Immature natural killer cell (primary cell): ENCODE measurements at regions not wholly inside any gene's neighbourhood (a gene's known extent, or its start where the extent isn't known, plus 50 kb on each side); places are given as distances from the start of the nearest gene placed in this dataset.
A peak's percentile ranks its signal among the peaks of the same experiment; 100 is the strongest.

ENCODE experiments used
- DNase-seq, 3 donors: peaks; one replicate each; pipeline ENCODE4 v3.0.0; 2022; ENCODE audit warnings: mixed read lengths in 1 of 3
- H3K27ac Mint-ChIP-seq, 6 donors: one replicate each; pipeline ENCODE4 v1.8.0; 2020; ENCODE audit warnings: mixed read lengths in 6 of 6, mild to moderate bottlenecking in 5 of 6, inconsistent platforms in 4 of 6, moderate library complexity in 3 of 6
- H3K27me3 Mint-ChIP-seq, 3 donors: one replicate each; pipeline ENCODE4 v1.8.0; 2020 to 2021; ENCODE audit warnings: low read depth in 3 of 3, mild to moderate bottlenecking in 3 of 3, mixed read lengths in 3 of 3, moderate library complexity in 3 of 3, inconsistent platforms in 1 of 3
- H3K36me3 Mint-ChIP-seq, 3 donors: one replicate each; pipeline ENCODE4 v1.8.0; 2020; ENCODE audit warnings: mixed read lengths in 3 of 3, inconsistent platforms in 2 of 3, mild to moderate bottlenecking in 2 of 3
- H3K4me1 Mint-ChIP-seq, 2 donors: one replicate each; pipeline ENCODE4 v1.8.0; 2020; ENCODE audit warnings: inconsistent platforms in 2 of 2, mild to moderate bottlenecking in 2 of 2, mixed read lengths in 2 of 2, moderate library complexity in 1 of 2
- H3K4me3 Mint-ChIP-seq, 5 donors: one replicate each; pipeline ENCODE4 v1.8.0; 2020; ENCODE audit warnings: mild to moderate bottlenecking in 5 of 5, mixed read lengths in 5 of 5, inconsistent platforms in 3 of 5, moderate library complexity in 3 of 5
- H3K9me3 Mint-ChIP-seq, 6 donors: one replicate each; pipeline ENCODE4 v1.8.0; 2020; ENCODE audit warnings: mild to moderate bottlenecking in 6 of 6, mixed read lengths in 6 of 6, inconsistent platforms in 4 of 6, moderate library complexity in 3 of 6

DNA sequence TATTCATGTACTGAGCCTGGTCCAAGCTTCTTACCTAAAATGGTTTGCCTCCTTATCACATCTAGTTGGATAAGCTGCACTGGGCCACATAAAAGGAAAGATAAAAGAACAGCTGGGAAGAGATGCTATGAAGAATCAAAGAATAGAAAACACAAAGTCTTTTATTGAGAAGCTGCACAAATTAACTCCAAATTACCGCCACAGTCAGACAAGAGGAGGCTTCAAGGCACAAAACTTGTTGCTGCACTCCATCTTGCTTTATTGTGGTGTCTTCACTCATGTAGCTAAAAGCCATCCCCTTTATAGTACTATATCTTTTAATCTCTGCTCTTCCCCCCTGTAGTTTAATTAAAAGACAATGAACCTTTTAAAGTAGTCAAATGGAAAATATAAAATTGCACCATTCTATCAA is 330.6 kb upstream of the PMFBP1 start:
- Mint-ChIP-seq H3K36me3 (no peaks in the 10 kb centered on the region), H3K27ac (no peak overlapping the region), H3K27me3 (no peaks in the 10 kb centered on the region), H3K4me3 (no peak overlapping the region), H3K9me3 (peaks cover 0 to 1% (median 0%) of the 10 kb centered on the region in 6 donors), H3K4me1 (no peaks in the 10 kb centered on the region)
- no peak for DNase-seq

DNA sequence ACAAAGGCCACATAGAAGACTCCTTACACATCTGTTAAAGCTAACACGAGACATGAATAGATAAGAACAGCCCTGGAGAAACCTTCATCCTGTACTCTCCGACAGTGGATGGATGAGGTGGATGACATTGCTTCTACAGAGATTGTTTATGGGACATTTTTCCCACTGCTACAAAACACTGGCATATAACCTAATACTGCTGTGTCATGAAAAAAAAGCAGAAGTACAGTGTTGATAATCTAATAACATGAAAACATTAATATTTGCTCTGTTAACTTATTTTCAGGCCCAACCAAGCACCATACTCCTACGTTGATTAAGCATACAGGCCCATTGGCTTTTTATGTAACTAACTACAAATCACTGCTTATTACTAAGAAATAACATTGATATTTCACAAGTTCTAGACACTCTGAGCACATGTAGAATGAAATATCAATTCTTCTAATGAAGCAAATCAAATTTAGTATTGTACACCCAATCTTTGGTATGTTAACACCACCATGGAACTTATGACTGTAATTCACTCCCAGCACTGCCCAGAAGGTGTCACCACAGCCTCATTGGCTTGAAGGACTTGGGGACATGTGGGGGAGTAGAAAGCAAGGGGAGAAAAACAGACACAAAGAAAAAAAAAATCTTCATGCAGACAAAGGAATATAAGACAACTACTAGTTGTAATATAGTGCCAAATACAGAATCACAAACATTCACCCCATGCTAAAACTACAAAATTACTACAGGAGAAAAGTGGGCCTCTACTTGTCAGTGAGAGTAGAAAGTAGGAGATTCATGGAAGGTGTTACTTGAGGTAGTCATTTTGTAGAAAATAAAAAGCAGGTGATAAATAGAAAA is 330.0 kb upstream of the PMFBP1 start:
- Mint-ChIP-seq H3K27me3 (no peaks in the 10 kb centered on the region), H3K36me3 (no peaks in the 10 kb centered on the region), H3K9me3 (peaks cover 0 to 1% (median 0%) of the 10 kb centered on the region in 6 donors), H3K4me3 (no peak overlapping the region), H3K27ac (no peak overlapping the region), H3K4me1 (no peaks in the 10 kb centered on the region)
- DNase-seq, result peak in 1 of 3 donors; percentile 4

DNA sequence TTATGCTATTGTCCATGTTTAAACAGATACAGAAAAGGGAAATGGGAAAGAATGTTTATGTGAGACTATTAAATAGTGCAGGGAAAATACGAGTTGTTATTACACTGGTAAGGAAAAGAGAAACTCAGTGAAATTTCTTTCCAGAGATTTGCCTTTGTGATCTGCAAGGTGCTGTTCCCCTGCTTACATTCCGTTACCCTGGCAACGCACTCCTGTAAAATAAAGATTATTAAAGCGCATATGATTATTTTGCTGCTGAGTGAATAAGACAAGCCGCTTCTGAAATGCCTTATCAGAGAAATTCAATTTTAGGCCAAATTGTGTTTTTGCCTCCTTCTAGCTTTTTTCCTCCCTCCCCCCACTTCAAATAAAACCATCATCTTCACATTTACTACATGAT is 328.6 kb upstream of the PMFBP1 start:
- Mint-ChIP-seq H3K27ac (no peak overlapping the region), H3K9me3 (peaks cover 0 to under 1% (median 0%) of the 10 kb centered on the region in 6 donors), H3K36me3 (no peaks in the 10 kb centered on the region), H3K4me3 (no peak overlapping the region), H3K4me1 (no peaks in the 10 kb centered on the region), H3K27me3 (no peaks in the 10 kb centered on the region)
- no peak for DNase-seq

DNA sequence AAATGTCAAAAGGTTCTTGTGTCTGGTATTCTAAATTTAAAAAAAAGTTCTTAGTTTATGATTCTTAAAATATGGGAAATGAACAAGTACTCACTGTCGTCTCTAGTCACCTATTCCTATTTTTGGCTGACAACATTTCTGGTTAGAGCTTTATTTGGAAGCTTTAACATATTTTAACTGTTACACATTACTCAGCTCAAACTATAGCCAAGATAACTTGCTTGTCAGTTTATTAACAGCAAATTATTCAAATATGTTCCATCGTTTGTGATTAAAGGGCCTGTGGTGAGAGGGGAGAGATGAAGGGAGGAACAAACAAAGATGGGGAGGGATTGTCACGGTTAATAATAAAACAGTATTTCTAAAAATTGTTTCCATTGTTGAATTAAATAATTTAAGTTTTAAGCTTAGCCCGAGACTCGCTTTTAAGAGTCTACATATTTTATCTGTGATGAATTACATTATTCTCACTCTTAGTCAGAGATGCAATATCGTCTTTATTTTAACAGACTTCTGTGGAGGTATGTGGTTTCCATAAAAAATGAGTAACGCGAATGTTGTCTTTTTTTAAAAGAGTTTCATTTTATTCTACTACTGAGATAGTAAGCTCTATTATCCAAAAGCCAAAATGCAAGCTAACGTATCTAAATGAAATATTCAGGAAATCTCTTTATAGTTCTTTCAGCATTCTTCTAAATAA is 321.9 kb upstream of the PMFBP1 start:
- no peak for DNase-seq
- H3K36me3 Mint-ChIP-seq, result no peaks in the 10 kb centered on the region
- H3K27ac Mint-ChIP-seq, result no peak overlapping the region
- H3K27me3 Mint-ChIP-seq, result peaks cover 0 to 4% (median 0%) of the 10 kb centered on the region in 3 donors
- H3K4me3 Mint-ChIP-seq, result no peak overlapping the region
- H3K4me1 Mint-ChIP-seq, result no peaks in the 10 kb centered on the region
- no peaks in the 10 kb centered on the region for H3K9me3 Mint-ChIP-seq

DNA sequence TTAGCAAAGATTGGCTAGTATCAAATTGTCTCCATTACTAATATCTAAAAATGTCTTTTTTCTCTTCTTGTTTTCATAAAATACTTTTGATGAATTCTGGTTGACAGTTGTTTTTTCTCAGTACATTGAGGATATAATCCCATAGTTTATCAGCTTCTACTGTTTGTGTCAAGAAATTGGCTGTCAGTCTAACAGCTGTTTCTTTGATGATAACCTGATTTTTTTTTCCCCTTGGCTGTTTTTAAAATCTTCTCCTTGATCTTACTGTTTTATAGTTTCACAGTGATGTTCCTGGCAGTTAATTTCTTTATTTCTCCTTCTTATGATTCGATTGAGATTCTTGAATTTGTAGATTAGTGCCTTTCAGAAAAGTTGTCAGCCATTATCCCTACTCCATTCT is 315.3 kb upstream of the PMFBP1 start:
- peaks cover 0 to 5% (median 0%) of the 10 kb centered on the region in 3 donors for H3K27me3 Mint-ChIP-seq
- H3K27ac Mint-ChIP-seq, result no peak overlapping the region
- no peaks in the 10 kb centered on the region for H3K36me3 Mint-ChIP-seq
- peaks cover 0 to 4% (median 0%) of the 10 kb centered on the region in 6 donors for H3K9me3 Mint-ChIP-seq
- no peak overlapping the region for H3K4me3 Mint-ChIP-seq
- peaks cover 13 to 18% of the 10 kb centered on the region in 2 donors for H3K4me1 Mint-ChIP-seq
- DNase-seq, result no peak

DNA sequence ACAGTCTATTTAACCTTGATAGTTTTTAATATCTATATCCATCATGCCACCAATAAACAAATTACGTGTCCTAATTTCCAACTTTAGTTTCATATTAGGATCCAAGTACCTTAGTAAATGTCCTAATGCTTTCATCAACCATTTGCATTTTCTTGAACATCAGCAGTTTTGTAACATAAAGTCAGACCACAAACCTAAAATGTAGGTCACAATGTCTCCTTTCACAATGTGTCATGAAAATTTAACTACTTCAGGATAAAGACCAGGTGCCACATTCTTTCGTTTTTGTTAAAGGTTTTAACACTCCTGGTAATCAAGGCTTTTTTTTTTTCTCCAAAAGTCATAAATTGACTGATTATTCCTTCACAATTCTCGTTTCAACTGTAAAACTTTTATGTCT is 310.7 kb upstream of the PMFBP1 start:
- DNase-seq, result peak in 1 of 3 donors; percentile 6
- Mint-ChIP-seq H3K4me1 (peaks cover 35 to 40% of the 10 kb centered on the region in 2 donors), H3K9me3 (peaks cover 0 to 4% (median 0%) of the 10 kb centered on the region in 6 donors), H3K4me3 (peak overlapping the region; percentile 44 to 78 (median 68)), H3K27ac (peak overlapping the region in 5 of 6 donors; percentile 17 to 68 (median 65)), H3K36me3 (no peaks in the 10 kb centered on the region), H3K27me3 (peaks cover 0 to 1% (median 0%) of the 10 kb centered on the region in 3 donors)

DNA sequence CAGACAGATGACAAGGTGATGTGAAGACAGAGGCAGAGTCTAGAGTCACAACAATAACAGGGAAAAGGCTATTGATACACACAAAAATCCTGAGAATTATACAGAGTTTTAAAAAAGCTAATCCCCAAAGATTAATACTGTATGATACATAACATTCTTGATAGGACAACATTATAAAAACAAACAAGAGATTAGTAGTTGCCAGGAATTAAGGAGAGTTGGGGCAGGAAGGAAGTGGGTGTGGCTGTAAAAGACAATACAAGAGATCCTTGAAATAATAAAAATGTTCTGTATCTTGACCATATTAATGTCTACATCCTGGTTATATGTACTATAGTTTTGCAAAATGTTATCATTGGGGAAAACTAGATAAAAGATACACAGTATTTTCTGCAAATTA is 309.5 kb upstream of the PMFBP1 start:
- peak overlapping the region; percentile 18 to 78 (median 39) for H3K4me3 Mint-ChIP-seq
- H3K4me1 Mint-ChIP-seq, result peaks cover 35 to 40% of the 10 kb centered on the region in 2 donors
- peak overlapping the region in 1 of 6 donors; percentile 45 for H3K27ac Mint-ChIP-seq
- H3K27me3 Mint-ChIP-seq, result peaks cover 0 to under 1% (median 0%) of the 10 kb centered on the region in 3 donors
- no peaks in the 10 kb centered on the region for H3K9me3 Mint-ChIP-seq
- no peak for DNase-seq
- H3K36me3 Mint-ChIP-seq, result no peaks in the 10 kb centered on the region

DNA sequence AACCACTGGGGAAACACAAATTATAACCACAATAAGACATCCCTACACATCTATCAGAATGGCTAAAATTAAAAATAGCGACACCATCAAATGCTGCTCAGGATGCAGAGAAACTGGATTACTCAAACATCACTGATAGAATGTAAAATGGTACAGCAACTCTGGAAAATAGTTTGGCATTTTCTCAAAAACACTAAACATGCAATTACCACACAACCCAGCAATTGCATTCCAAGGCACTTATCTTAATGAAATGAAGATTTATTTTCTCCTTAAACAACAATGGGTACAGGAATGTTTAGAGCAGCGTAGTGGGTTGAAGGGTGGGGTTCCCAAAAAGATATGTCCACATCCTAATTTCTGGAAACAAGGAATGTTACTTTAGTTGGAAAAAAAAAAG is 309.0 kb upstream of the PMFBP1 start:
- Mint-ChIP-seq H3K4me3 (peak overlapping the region in 3 of 5 donors; percentile 18 to 69 (median 39)), H3K27ac (peak overlapping the region in 1 of 6 donors; percentile 45), H3K36me3 (no peaks in the 10 kb centered on the region), H3K4me1 (peaks cover 35 to 40% of the 10 kb centered on the region in 2 donors), H3K27me3 (peaks cover 0 to 1% (median 0%) of the 10 kb centered on the region in 3 donors), H3K9me3 (no peaks in the 10 kb centered on the region)
- no peak for DNase-seq

DNA sequence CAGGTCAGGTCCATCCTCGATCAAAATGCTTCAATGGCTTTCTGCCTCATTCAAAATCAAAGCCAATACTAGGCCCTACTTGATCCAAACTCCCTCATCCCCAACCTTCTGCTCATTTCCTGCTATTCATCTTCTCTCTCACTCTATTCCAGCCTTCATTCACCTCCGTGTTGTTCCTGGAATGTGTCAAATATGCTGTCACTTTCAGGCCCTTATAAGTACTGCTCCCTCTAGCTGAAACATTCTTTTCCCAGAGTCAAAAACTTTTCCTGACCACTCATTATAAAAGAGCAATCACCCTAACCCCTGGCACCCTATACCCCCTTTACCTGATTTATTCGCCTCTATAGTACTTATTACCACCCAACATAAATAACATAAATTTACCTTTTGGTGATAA is 303.7 kb upstream of the PMFBP1 start:
- H3K4me3 Mint-ChIP-seq, result no peak overlapping the region
- H3K4me1 Mint-ChIP-seq, result peaks cover 16 to 17% of the 10 kb centered on the region in 2 donors
- no peak for DNase-seq
- no peak overlapping the region for H3K27ac Mint-ChIP-seq
- H3K36me3 Mint-ChIP-seq, result no peaks in the 10 kb centered on the region
- H3K27me3 Mint-ChIP-seq, result peaks cover 0 to 1% (median 0%) of the 10 kb centered on the region in 3 donors
- no peaks in the 10 kb centered on the region for H3K9me3 Mint-ChIP-seq

GRCh38 chr16:72474501-72475123 is 302.7 kb upstream of the PMFBP1 start:
- no peak overlapping the region for H3K4me3 Mint-ChIP-seq
- H3K36me3 Mint-ChIP-seq, result no peaks in the 10 kb centered on the region
- H3K27ac Mint-ChIP-seq, result peak overlapping the region in 1 of 6 donors; percentile 39
- peaks cover 0 to 1% (median 0%) of the 10 kb centered on the region in 3 donors for H3K27me3 Mint-ChIP-seq
- H3K4me1 Mint-ChIP-seq, result peaks cover 10 to 11% of the 10 kb centered on the region in 2 donors
- no peaks in the 10 kb centered on the region for H3K9me3 Mint-ChIP-seq
- no peak for DNase-seq

DNA sequence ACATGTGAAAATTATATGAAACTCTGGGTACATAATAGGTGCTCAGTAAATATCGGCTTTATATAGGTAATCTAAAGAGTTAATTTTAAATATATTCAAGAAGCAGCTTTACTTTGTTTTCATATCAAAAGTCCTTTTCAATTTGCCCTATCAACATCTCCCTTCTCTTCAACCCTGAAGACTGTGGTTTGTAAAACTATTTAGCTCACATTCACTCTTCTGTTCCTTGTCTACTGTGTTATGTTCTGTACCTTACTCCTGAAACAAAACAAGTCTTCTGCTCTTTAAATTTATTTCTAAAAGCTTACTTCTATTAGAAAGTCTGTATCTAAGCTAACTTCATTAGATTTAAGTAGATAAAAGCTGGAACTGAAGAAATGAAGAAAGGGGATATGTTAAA is 301.7 kb upstream of the PMFBP1 start:
- Mint-ChIP-seq H3K27me3 (peaks cover 0 to 1% (median 0%) of the 10 kb centered on the region in 3 donors), H3K4me3 (no peak overlapping the region), H3K9me3 (no peaks in the 10 kb centered on the region), H3K4me1 (peaks cover 10 to 11% of the 10 kb centered on the region in 2 donors), H3K36me3 (no peaks in the 10 kb centered on the region), H3K27ac (no peak overlapping the region)
- DNase-seq, result no peak

GRCh38 chr16:72471317-72471924 is 299.5 kb upstream of the PMFBP1 start:
- H3K27ac Mint-ChIP-seq, result no peak overlapping the region
- no peaks in the 10 kb centered on the region for H3K9me3 Mint-ChIP-seq
- DNase-seq, result no peak
- H3K4me1 Mint-ChIP-seq, result peaks cover 10 to 11% of the 10 kb centered on the region in 2 donors
- H3K27me3 Mint-ChIP-seq, result peaks cover 0 to under 1% (median 0%) of the 10 kb centered on the region in 3 donors
- no peak overlapping the region for H3K4me3 Mint-ChIP-seq
- H3K36me3 Mint-ChIP-seq, result no peaks in the 10 kb centered on the region

DNA sequence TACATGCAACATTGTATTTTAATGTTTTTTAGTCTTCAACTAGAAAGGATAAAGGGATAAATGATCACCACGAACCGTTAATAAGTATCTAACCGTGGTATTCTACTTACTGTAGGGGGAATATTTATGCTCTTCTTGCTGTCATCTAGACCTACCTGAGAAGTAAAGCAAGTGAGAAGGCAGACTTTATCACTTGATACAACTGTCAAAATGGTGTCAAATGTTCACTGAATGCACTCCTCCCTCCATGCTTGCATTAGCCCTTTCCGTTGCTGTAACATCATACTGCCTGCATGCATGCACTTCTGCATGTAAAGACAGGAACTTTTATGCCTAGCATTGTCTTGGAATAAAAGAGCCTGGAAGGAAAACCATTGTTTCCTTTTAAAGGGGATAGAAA is 298.6 kb upstream of the PMFBP1 start:
- no peak overlapping the region for H3K27ac Mint-ChIP-seq
- no peak overlapping the region for H3K4me3 Mint-ChIP-seq
- no peaks in the 10 kb centered on the region for H3K27me3 Mint-ChIP-seq
- H3K36me3 Mint-ChIP-seq, result no peaks in the 10 kb centered on the region
- H3K9me3 Mint-ChIP-seq, result no peaks in the 10 kb centered on the region
- DNase-seq, result no peak
- H3K4me1 Mint-ChIP-seq, result peaks cover 10 to 11% of the 10 kb centered on the region in 2 donors
